HG03342 (cell line): ENCODE measurements at regions not wholly inside any gene's neighbourhood (a gene's known extent, or its start where the extent isn't known, plus 50 kb on each side); places are given as distances from the start of the nearest gene placed in this dataset.

ENCODE experiments used
- ATAC-seq: cut with Tn5 transposase; IDR thresholded peaks from one replicate; pipeline ENCODE4 v1.9.1; 2021; ENCODE audit warnings: mild to moderate bottlenecking, moderate library complexity; ENCODE audit not compliant: unreplicated experiment

DNA sequence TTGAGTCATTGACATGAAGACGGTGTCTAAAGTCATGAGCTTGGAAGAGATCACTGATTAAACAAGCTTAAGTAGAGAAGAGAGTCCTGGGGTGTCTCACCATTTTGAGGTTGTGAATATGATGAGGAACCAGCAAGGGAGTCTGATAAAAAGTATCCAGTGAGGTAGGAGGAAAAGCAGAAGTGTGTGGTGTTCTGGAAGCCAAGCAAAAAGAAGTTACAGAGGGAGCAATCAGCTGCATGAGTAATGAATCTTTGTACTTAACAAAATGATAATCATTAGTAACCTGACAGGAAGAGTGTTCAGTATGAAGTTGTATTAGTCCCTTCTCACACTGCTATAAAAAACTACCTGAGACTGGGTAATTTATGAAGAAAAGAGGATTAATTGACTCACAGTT, 131.3 kb downstream of the C11orf87 start:
- no peak for ATAC-seq

- ATAC-seq, result no peak
Measured at GRCh38 chr11:109554951-109555350, 133.0 kb downstream of the C11orf87 start.

DNA sequence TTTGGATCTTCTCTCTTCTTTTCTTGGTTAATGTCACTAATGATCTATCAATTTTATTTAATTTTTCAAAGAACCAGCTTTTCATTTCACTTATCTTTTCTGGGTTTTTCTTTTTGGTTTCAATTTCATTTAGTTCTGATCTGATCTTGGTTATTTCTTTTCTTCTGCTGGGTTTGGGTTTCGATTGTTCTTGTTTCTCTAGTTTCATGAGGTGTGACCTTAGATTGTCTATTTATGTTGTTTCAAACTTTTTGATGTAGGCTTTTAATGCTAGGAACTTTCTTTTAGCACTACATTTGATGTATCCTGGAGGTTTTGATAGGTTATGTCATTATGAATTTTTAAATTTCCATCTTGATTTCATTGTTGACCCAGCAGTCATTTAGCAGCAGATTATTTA, 142.3 kb downstream of the C11orf87 start:
- ATAC-seq, result no peak

DNA sequence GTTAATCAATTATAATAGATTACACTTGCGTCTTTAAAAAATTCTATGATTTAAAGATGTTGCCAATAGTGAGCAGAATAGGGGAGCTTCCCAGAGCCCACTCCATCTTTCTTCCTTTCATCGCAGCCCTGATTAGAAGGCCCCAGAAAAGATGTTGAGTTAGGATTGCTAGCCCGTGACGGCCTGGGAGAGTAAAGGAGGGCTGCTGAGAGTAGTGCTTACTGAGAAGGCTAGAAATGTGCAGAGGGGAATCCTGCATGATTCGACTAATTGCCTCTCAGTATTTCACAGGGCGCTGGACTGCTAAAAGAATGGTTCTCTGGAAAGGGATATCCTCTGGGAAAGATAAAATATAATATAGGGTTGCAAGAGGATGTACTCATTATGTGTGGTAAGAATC, 160.5 kb downstream of the C11orf87 start:
- no peak for ATAC-seq

- no peak for ATAC-seq
Measured at GRCh38 chr11:109584001-109584972, 162.3 kb downstream of the C11orf87 start.

DNA sequence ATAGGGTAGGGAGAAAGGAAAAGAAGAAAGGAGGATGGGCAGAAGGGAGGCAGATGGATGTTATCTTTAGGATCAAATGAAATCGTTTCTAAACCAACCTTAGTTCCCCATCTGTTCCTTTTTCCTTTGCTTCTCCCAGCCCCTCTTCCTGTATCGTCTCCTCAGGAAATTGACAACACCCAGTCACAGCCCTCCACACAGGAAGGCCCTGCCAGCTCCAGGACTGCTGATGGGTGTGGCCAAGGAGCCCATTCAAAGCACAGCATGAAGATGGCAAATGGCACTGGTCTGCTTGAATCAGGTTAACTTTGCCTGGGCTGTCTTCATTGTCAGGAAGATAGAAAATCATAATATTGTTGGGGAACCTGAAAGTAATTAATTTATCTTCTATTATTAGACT, 164.8 kb downstream of the C11orf87 start:
- no peak for ATAC-seq

DNA sequence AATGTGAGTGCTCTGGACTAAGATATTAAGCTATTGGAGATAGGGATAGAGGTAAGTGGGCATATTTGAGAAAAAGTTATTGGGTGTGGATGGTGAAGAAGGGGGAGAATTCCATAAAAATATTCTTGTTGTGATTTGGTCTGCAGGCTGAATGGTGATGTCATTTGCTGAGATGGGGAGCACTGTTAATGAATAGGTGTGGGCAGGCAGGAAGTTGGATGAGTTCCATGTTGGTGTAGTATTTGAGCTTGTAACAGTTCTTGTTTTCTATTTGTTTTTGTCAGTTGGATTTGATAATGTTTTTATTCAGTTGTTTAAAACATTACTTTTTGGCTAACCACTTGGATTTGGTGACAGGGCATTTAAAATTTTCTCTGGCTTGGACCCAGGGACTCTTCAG, 168.8 kb downstream of the C11orf87 start:
- no peak for ATAC-seq

GRCh38 chr11:109597336-109597735, 175.3 kb downstream of the C11orf87 start:
- no peak for ATAC-seq

GRCh38 chr11:109604481-109605400, 182.8 kb downstream of the C11orf87 start:
- no peak for ATAC-seq

DNA sequence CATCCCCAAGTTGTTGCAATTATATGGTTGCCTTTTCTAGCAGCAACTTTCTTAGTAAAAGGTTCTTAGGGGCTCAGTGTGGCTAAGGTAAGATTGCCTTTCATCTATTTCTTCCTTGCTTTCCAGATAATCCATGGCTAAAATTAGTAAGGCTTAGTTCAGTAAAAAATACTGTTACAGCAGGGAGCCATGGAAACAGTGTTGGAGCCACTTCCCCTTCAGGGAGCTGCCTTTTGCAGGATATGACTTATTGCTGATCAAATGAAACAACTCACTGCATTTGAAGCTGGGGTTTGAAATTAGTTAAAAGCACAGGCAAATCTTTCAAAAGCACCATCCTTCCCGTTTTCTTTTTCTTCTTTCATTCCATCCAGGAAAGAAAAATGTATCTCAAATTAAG, 184.3 kb downstream of the C11orf87 start:
- ATAC-seq, result no peak

DNA sequence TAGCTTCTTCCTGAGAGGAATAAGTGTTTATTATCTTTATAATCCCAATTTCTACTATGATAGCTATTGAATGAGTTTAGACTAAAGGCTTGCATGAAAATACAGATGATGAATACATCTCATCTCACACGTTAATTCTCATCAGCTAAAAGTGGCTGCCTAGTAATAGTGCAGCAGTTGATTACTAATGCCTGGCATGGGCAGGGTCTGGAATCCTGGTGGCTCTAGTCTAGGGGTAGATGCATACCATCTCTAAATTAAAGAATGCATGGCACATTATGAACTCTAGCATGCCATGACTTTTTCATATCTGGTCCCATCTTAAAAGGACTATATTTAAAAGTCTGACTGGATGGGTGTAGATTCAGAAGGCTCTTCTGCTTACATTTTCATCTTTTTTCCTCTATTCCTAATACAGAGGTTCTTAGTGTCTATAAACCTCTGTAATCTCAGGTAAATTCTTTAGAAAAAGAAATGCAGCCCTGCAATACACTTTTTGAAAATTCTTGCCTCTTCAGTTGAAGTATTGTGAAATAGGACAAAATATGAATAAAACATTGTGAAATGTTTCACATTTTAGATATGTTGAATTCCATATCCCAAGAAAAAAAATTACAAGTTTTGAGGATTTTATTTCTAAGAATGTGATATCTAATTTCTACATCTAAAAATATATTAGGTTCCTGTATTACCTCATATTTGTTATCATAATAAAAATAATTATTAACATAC, 187.6 kb downstream of the C11orf87 start:
- no peak for ATAC-seq

- no peak for ATAC-seq
Measured at GRCh38 chr11:109612496-109612895, 190.5 kb downstream of the C11orf87 start.

GRCh38 chr11:109619498-109619897, 197.5 kb downstream of the C11orf87 start:
- no peak for ATAC-seq

GRCh38 chr11:109629734-109630133, 207.7 kb downstream of the C11orf87 start:
- ATAC-seq, result no peak

DNA sequence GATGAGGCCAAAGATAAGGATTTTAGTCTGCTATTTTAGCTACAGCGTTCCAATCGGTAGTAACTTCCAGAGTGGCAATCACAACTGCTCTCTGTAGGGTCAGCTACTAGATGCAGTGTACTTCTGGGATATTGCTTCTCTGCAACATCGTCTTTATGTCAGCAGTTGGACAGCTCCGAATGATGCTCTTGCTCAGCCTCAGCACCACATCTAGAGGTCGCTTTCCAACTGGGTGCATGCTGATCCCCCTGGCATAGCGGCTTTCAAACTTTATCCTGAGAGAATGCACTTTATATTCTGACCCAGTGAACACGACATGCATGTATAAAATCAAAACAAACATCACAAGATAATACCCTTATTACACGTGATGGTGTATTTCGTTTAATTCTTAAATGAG, 219.6 kb downstream of the C11orf87 start:
- no peak for ATAC-seq

- no peak for ATAC-seq
Measured at GRCh38 chr11:109644152-109644551, 222.2 kb downstream of the C11orf87 start.

DNA sequence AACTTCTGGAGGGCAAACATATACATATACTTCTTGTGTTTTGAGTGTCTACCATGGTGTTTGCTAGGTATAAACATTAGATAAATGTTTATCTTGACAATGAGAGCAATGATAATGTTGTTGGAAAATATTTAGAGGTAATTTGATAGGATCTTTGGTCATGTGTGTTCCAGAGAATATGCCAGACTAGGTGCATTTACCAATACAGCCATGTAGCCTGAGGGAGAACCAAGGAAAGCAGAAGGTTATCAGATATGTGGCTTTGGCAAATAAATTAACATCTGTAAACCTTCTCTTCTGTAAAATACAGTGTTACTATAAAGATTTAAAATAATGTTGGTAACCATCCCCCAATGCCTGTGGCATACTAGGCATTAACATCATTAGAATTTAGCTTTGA, 226.8 kb downstream of the C11orf87 start:
- ATAC-seq, result no peak

DNA sequence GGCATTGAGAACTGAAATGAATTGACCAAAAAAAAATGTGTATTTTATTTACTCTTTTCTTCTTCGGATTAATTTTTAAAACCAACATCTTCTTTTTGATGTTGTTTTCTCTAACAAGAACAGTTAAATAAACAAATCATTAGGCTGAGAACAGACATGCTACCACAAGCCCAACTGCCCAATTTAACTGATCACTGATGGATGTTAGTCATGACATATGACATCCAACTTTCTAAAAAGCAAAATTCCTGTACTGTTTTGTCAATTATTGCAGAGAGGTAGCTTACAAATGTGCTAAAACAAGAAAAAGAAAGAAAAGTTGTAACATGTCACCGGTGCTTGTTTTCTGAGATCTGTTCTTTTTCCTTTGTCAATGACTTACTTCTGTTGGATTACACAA, 232.1 kb downstream of the C11orf87 start:
- ATAC-seq, result no peak

- no peak for ATAC-seq
Measured at GRCh38 chr11:109658190-109658589, 236.2 kb downstream of the C11orf87 start.

DNA sequence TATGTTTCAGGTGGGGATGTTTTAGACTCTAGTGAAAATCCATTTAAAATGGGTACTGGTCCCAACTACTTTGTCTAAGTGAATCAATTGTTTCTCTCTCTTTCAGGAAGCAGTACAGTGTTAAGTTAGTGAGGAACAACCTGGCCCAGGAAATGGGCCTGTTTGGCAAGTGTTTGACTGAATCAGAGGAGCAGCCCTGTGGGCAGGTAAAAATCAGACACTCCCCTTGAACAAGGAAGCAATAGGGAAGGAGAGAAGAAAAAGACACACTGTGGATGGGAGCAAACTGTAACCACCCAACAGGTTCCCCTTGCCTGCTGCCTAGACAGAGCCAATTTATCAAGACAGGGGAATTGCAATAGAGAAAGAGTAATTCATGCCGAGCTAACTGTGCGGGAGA, 245.7 kb downstream of the C11orf87 start:
- ATAC-seq, result no peak
